Lower leg skin (tissue), 4 donors: ENCODE measurements at regions not wholly inside any gene's neighbourhood (a gene's known extent, or its start where the extent isn't known, plus 50 kb on each side); places are given as distances from the start of the nearest gene placed in this dataset.

Experiments
- DNase-seq, 2 donors: peaks; one replicate each; pipeline ENCODE4 v3.0.0-alpha.2; 2019; ENCODE audit warnings: low spot score in 2 of 2
- H3K4me3 ChIP-seq: fragments of 200-600 bp; sonication (generic); 2 replicates; pipeline ENCODE4 v1.5.1; 2017; ENCODE audit warnings: mild to moderate bottlenecking, low read depth; ENCODE audit not compliant: poor library complexity, severe bottlenecking
- POLR2A ChIP-seq, 2 donors: fragments of 450-650 bp; IDR thresholded peaks; one replicate each; pipeline ENCODE4 v1.6.1; 2016 to 2017; ENCODE audit warnings: antibody characterized with exemption in 2 of 2, mild to moderate bottlenecking in 1 of 2, moderate library complexity in 1 of 2
- WGBS, 2 donors: methylation state at CpG; one replicate each; pipeline ENCODE4 v1.1.5; 2018; 5-methylcytosine and 5-hydroxymethylcytosine counted together
- intact Hi-C: fragments of 100-400 bp; cut with DNase I; formaldehyde crosslinking; loops from one replicate; pipeline ENCODE4 v1.15.0; 2023; ENCODE audit warnings: low total_unique reads
- TF ChIP-seq, protein P1 (sequence below), 3 donors: fragments of 450-650 bp; IDR thresholded peaks; one replicate each; pipeline ENCODE4 v1.5.1; 2016; ENCODE audit warnings: antibody characterized with exemption in 3 of 3, mild to moderate bottlenecking in 3 of 3, moderate library complexity in 2 of 3

DNA sequence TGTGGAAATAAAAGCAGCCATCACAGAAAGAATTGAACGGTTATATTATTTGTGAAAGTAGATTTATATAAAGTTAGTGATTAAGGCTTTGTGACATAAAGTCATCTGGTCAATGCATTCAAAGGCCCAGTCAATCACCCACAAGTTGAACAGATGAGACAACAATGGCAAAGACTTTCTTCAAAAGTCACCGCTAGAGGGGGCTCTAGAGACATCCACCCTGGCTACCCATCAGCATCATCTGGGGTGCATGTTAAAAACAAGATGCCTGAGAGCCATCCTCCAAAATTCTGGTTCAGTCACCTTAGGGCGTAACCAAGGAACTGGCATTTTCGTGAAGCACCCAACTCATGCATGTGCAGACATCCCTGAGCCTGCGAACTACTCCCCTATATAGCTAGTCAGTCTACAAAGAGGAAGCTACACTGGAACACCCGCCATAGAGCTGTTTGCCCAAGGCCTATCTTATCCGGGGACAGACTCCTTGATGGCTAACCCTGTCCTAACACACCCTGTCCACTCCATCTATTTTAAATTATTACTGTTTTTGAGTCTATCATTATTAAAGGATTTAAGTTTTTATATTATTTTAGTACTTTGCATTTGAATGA is 970.5 kb downstream of the UQCRFS1 start:
- no peak for TF ChIP-seq POLR2A (IDR thresholded peaks at IDR 0.05)
- TF ChIP-seq, protein P1, sequence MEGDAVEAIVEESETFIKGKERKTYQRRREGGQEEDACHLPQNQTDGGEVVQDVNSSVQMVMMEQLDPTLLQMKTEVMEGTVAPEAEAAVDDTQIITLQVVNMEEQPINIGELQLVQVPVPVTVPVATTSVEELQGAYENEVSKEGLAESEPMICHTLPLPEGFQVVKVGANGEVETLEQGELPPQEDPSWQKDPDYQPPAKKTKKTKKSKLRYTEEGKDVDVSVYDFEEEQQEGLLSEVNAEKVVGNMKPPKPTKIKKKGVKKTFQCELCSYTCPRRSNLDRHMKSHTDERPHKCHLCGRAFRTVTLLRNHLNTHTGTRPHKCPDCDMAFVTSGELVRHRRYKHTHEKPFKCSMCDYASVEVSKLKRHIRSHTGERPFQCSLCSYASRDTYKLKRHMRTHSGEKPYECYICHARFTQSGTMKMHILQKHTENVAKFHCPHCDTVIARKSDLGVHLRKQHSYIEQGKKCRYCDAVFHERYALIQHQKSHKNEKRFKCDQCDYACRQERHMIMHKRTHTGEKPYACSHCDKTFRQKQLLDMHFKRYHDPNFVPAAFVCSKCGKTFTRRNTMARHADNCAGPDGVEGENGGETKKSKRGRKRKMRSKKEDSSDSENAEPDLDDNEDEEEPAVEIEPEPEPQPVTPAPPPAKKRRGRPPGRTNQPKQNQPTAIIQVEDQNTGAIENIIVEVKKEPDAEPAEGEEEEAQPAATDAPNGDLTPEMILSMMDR (IDR thresholded peaks at IDR 0.05) = no peak
- 49 to 53% methylated on average over 7 of the region's 7 CpGs for WGBS, 2 donors
- no peak for DNase-seq

DNA sequence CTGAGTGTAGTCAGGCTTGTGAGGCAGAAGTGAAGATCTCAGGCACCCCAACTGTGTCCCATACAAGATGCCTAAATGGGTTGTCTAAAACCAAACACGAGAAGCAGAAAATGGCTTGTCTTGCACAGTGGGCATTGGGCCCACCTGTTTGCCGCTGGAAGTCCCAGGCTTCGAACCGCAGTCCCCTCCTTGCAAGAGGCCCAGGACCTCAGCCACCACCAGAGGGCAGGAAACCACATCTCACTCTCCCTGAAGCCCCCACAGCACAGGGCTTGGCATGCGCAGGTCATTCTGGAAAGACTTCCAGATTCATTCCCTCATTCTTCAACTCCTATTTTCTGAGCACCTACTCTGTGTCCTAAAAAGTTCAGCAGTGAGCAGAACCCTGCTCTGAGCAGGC is 973.7 kb downstream of the UQCRFS1 start:
- WGBS, 2 donors = 45 to 73% methylated on average over 5 of the region's 5 CpGs
- intact Hi-C loops = no loop called here
- DNase-seq = no peak
- TF ChIP-seq POLR2A (IDR thresholded peaks at IDR 0.05) = no peak
- TF ChIP-seq, protein P1 (IDR thresholded peaks at IDR 0.05) = no peak
- H3K4me3 ChIP-seq = no peak overlapping the region

More for the DNA sequence above, 970.5 kb downstream of the UQCRFS1 start:
- H3K4me3 ChIP-seq = no peak overlapping the region
- intact Hi-C loops = no loop called here

DNA sequence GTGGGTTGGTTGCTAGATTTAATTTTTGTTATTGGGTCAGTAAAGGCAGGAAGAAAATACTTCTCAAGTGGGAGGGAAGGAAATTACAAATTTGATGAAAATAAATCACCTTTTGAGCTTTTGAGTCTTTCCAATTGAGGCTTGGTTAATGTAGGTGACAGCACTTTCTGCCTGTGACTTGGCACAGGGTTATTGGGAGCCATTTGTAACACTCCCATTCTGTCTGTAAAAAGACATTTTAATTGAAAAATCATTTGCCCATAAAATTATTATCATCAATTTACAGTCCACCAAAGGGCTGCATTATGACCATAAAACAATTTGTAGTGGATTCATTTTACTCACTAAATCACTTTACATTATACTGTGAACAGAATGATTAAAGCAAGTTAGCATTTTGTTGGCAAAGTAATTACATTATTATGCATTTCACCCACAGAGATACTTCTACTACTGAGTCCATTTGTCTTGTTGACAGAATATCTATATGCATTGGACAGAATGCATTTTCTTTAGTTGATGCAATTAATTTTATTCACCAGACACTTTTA is 974.6 kb downstream of the UQCRFS1 start:
- no peak for TF ChIP-seq POLR2A (IDR thresholded peaks at IDR 0.05)
- TF ChIP-seq, protein P1 (IDR thresholded peaks at IDR 0.05) = no peak
- H3K4me3 ChIP-seq = no peak overlapping the region
- no peak for DNase-seq
- intact Hi-C loops = no loop called here

DNA sequence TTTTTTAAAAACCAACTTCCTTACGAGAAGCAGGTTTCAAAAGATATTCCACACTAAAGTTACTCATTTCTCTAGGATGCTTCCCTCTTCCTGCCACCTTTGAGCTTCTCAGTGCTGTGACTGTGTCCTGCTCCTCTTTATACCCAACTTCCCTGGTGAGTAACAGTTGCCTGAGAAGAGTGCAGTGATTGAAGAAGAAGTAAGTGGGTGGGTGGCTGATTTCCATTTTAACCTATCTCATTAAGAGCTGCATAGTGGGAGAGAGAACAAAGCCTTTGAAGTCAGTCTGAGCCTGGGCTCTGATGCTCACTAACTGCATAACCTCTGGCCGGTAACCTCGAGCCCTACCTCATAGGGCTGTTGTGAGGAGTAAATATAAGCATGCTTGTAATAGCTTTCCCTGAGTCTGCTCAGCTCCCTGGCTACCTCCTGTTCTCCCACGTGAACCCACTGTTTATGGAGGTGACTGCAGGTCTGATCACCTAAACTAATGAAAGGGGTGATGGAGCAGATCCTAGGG is 977.3 kb downstream of the UQCRFS1 start:
- DNase-seq = no peak
- TF ChIP-seq, protein P1 (IDR thresholded peaks at IDR 0.05) = no peak
- no peak for TF ChIP-seq POLR2A (IDR thresholded peaks at IDR 0.05)
- WGBS, 2 donors = 44 to 54% methylated on average over 4 of the region's 4 CpGs
- H3K4me3 ChIP-seq = no peak overlapping the region
- intact Hi-C loops = no loop called here

DNA sequence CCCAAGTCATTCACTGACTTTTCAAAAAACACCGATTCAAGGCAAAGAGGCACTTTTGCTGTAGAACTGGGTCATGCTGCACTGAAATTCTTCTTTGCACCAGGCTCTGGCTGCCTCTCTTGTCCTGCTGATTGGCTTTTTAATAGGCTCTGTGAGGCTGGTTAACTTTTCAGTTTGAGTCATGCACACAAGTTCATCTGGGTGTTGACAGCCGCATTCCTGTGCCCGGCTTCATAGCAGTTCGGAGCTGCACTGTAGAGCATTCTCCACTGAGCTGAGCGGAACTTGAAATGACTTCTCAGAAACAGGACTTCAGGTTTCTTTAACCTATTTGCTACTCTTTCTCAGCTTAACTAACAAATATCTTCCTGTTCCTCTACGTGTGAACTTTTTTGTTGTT is 978.3 kb downstream of the UQCRFS1 start:
- 64 to 71% methylated on average over 6 of the region's 6 CpGs for WGBS, 2 donors
- H3K4me3 ChIP-seq = no peak overlapping the region
- TF ChIP-seq POLR2A (IDR thresholded peaks at IDR 0.05) = no peak
- TF ChIP-seq, protein P1 (IDR thresholded peaks at IDR 0.05) = no peak
- DNase-seq = no peak
- intact Hi-C loops = no loop called here

DNA sequence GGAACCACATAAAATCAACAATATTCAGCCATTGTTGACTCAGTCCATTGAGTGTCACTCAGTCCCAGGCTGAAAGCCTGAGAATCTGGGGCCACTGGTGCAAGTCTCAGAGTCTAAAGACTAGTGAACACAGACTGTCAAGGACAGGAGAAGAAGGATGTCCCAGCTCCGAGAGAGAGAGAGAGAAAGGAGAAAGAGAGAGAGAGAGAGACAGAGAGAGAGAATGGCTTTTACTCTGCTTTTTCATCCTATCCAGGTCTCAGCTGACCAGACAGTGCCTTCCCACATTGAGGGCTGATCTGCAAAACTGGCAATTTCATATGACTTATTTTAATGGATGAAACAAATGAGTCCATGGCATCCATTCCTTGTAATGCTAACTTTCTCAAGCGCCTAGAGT is 984.1 kb downstream of the UQCRFS1 start:
- DNase-seq = no peak
- no peak for TF ChIP-seq POLR2A (IDR thresholded peaks at IDR 0.05)
- TF ChIP-seq, protein P1 (IDR thresholded peaks at IDR 0.05) = no peak
- H3K4me3 ChIP-seq = no peak overlapping the region
- intact Hi-C loops = no loop called here
- WGBS, 2 donors = 91 to 98% methylated on average over 2 of the region's 2 CpGs
